ENCODE measurements at regions not wholly inside any gene's neighbourhood (a gene's known extent, or its start where the extent isn't known, plus 50 kb on each side); places are given as distances from the start of the nearest gene placed in this dataset.

- H2AK5ac ChIP-seq (ENCODE audit: low read depth, low read length): no peak overlapping the region
- H2AFZ ChIP-seq (ENCODE audit: low read length): no peak overlapping the region
- H3K79me1 ChIP-seq (ENCODE audit: low read depth, low read length): no peaks in the 10 kb centered on the region
- no peak overlapping the region for H2BK15ac ChIP-seq (ENCODE audit: low read length)
- no peaks in the 10 kb centered on the region for H3K36me3 ChIP-seq (ENCODE audit: control insufficient read depth in 2 of 4, insufficient read depth in 4 of 4, low read length in 3 of 4)
- H3K79me2 ChIP-seq (ENCODE audit: control insufficient read depth in 1 of 2, insufficient read depth in 2 of 2, low read length in 2 of 2): no peaks in the 10 kb centered on the region
- H3K23ac ChIP-seq (ENCODE audit: insufficient read length): no peak overlapping the region
- DNase-seq (ENCODE audit: low read depth in 1 of 2, low spot score in 2 of 2) (no peak), FAIRE-seq (no peak)
- H2BK120ac ChIP-seq (replicated peaks; ENCODE audit: low read depth, low read length): no peak overlapping the region
- ChIA-PET CTCF (ENCODE audit: partially characterized antibody) (interaction anchor here (0.6 kb wide), 1 partner anchor 119 kb away, joined by 4 read pairs; no protein-coding TSS in a partner anchor), POLR2A (ENCODE audit: partially characterized antibody) (no interaction called here)
- H4K5ac ChIP-seq (ENCODE audit: insufficient read length, low read depth, low read length): no peak overlapping the region
- H3K27me3 ChIP-seq (replicated peaks in 1 of 4; ENCODE audit: control insufficient read depth in 3 of 4, extremely low read depth in 1 of 4, insufficient read depth in 3 of 4, low read length in 3 of 4): no peaks in the 10 kb centered on the region
- H3K9me3 ChIP-seq (ENCODE audit: insufficient read depth in 2 of 2, low read depth in 1 of 2, low read length in 1 of 2): no peaks in the 10 kb centered on the region
- no peaks in the 10 kb centered on the region for H3K23me2 ChIP-seq (ENCODE audit: low read depth, low read length)
- WGBS, 2 experiments (ENCODE audit: extremely low coverage in 1 of 2, insufficient coverage in 1 of 2, insufficient read length in 1 of 2, insufficient replicate concordance in 2 of 2, low coverage in 1 of 2, low lambda C conversion rate in 2 of 2, missing lambda C conversion rate in 1 of 2): 71% methylated on average over 1 of the region's 1 CpG; no CpG with 5 or more reads in 1 of the 2 experiments
- no peaks in the 10 kb centered on the region for H3K4me1 ChIP-seq (replicated peaks in 1 of 4; ENCODE audit: control insufficient read depth in 3 of 4, insufficient read depth in 4 of 4, low read length in 3 of 4)
- no peak overlapping the region for H3K4me2 ChIP-seq (ENCODE audit: insufficient read depth in 1 of 2, low read depth in 2 of 2, low read length in 2 of 2)
- TF ChIP-seq BACH1 (IDR thresholded peaks at IDR 0.05; ENCODE audit: low read length) (no peak), HDAC2 (IDR thresholded peaks at IDR 0.05; ENCODE audit: borderline replicate concordance in 1 of 2, low read depth in 2 of 2, low read length in 2 of 2) (no peak), MAFK (IDR thresholded peaks at IDR 0.05; ENCODE audit: low read depth, low read length) (no peak), POLR2AphosphoS5 (IDR thresholded peaks at IDR 0.05; ENCODE audit: low read depth, low read length) (no peak), CTBP2 (IDR thresholded peaks at IDR 0.05; ENCODE audit: borderline replicate concordance, insufficient read depth, insufficient read length, low read length) (no peak), RAD21 (IDR thresholded peaks at IDR 0.05 in 1 of 2, conservative IDR thresholded peaks at IDR 0.05 in 1 of 2; ENCODE audit: low read depth in 2 of 2, low read length in 2 of 2) (no peak), FOSL1 (IDR thresholded peaks at IDR 0.05; ENCODE audit: insufficient read depth, low read depth, low read length) (no peak), BCL11A (IDR thresholded peaks at IDR 0.05; ENCODE audit: low read depth in 2 of 2, low read length in 2 of 2) (no peak), NANOG (IDR thresholded peaks at IDR 0.05; ENCODE audit: insufficient read depth, low read depth, low read length, poor library complexity, severe bottlenecking) (no peak), KDM5A (IDR thresholded peaks at IDR 0.05; ENCODE audit: low read length) (no peak), CBX8 (IDR thresholded peaks at IDR 0.05; ENCODE audit: borderline replicate concordance, low read depth, low read length) (no peak), CHD2 (IDR thresholded peaks at IDR 0.05; ENCODE audit: low read length) (no peak), NRF1 (IDR thresholded peaks at IDR 0.05; ENCODE audit: low read depth, low read length) (no peak), GTF2F1 (IDR thresholded peaks at IDR 0.05; ENCODE audit: borderline replicate concordance, low read depth, low read length) (no peak), TEAD4 (IDR thresholded peaks at IDR 0.05; ENCODE audit: low read depth, low read length) (no peak)
- H3K18ac ChIP-seq (ENCODE audit: extremely low read depth, low read length): no peak overlapping the region
- no peak overlapping the region for H3K4me3 ChIP-seq (ENCODE audit: extremely low read depth in 1 of 4, insufficient read depth in 2 of 4, low read depth in 3 of 4, low read length in 4 of 4)
- no peak overlapping the region for H3K56ac ChIP-seq (replicated peaks; ENCODE audit: insufficient read length, low read depth, low read length)
- H2BK12ac ChIP-seq (ENCODE audit: low read depth, low read length): no peak overlapping the region
- H3K27ac ChIP-seq (ENCODE audit: low read depth, low read length): no peak overlapping the region
- no peak overlapping the region for H3K9ac ChIP-seq (replicated peaks in 1 of 4; ENCODE audit: extremely low read depth in 1 of 4, low read depth in 3 of 4, low read length in 3 of 4)
- H4K91ac ChIP-seq (replicated peaks; ENCODE audit: insufficient read length, low read length): no peak overlapping the region
- H2BK5ac ChIP-seq (ENCODE audit: low read depth, low read length): no peak overlapping the region
- H3K14ac ChIP-seq (ENCODE audit: insufficient read length): no peak overlapping the region
- H3K4ac ChIP-seq (replicated peaks; ENCODE audit: insufficient read length, low read depth, low read length): no peak overlapping the region
- no peaks in the 10 kb centered on the region for H4K20me1 ChIP-seq (replicated peaks in 1 of 2; ENCODE audit: control insufficient read depth in 1 of 2, insufficient read depth in 2 of 2, low read length in 2 of 2)
- no peak overlapping the region for H4K8ac ChIP-seq (ENCODE audit: extremely low read depth, insufficient read depth, low read length)
- H2BK20ac ChIP-seq (ENCODE audit: low read length): no peak overlapping the region
Observed at GRCh38 chr2:215672406-215672805, 236.5 kb upstream of the FN1 start.

Data from H1 (cell line).